ENCODE measurements at regions not wholly inside any gene's neighbourhood (a gene's known extent, or its start where the extent isn't known, plus 50 kb on each side); places are given as distances from the start of the nearest gene placed in this dataset.

GRCh38 chr15:79629687-79630086 lies 197.6 kb downstream of the MINAR1 start:
- TF ChIP-seq CTCF (IDR thresholded peaks at IDR 0.05) = no peak
- no peak for TF ChIP-seq POLR2AphosphoS5 (IDR thresholded peaks at IDR 0.05)
- no peak for TF ChIP-seq POLR2A (IDR thresholded peaks at IDR 0.05)

All from upper lobe of left lung (tissue), 4 donors.